ENCODE measurements at regions not wholly inside any gene's neighbourhood (a gene's known extent, or its start where the extent isn't known, plus 50 kb on each side); places are given as distances from the start of the nearest gene placed in this dataset.

GRCh38 chr2:18232731-18233438 is 327.6 kb downstream of the RDH14 start:
- Histone ChIP-seq H3T11ph (ENCODE audit: low read length) (no peak overlapping the region), H3K23me2 (ENCODE audit: insufficient read length, low read depth, low read length, poor library complexity, severe bottlenecking) (no peaks in the 10 kb centered on the region), H2AFZ (ENCODE audit: low read length) (no peak overlapping the region), H4K91ac (ENCODE audit: insufficient read length, low read depth, low read length) (no peak overlapping the region), H3K4ac (ENCODE audit: low read depth, low read length) (no peak overlapping the region), H3K27me3 (ENCODE audit: insufficient read depth, low read length) (no peaks in the 10 kb centered on the region), H3K79me1 (ENCODE audit: insufficient read depth, low read depth, low read length, poor library complexity, severe bottlenecking) (no peaks in the 10 kb centered on the region), H2BK12ac (ENCODE audit: insufficient read length, low read depth, low read length) (no peak overlapping the region), H3K79me2 (ENCODE audit: insufficient read depth, low read length) (no peaks in the 10 kb centered on the region), H3K18ac (ENCODE audit: insufficient read length, low read depth, low read length) (no peak overlapping the region), H3K23ac (ENCODE audit: insufficient read length, low read depth, low read length) (no peak overlapping the region), H3K9ac (ENCODE audit: extremely low read depth, insufficient read length, low read length) (no peak overlapping the region), H3K4me2 (ENCODE audit: insufficient read depth, insufficient read length, low read length) (no peak overlapping the region), H4K5ac (ENCODE audit: insufficient read length, low read depth, low read length) (no peak overlapping the region), H2BK15ac (ENCODE audit: low read depth, low read length) (no peak overlapping the region), H2AK5ac (ENCODE audit: insufficient read length, low read length) (no peak overlapping the region), H3K4me1 (ENCODE audit: insufficient read depth, low read length) (no peaks in the 10 kb centered on the region), H3K56ac (ENCODE audit: insufficient read length, low read depth, low read length) (no peak overlapping the region), H3K27ac (ENCODE audit: insufficient read length, low read depth, low read length) (no peak overlapping the region), H4K20me1 (ENCODE audit: control insufficient read depth, insufficient read depth, insufficient read length) (no peaks in the 10 kb centered on the region), H2BK120ac (ENCODE audit: low read depth, low read length, poor library complexity, severe bottlenecking) (no peak overlapping the region), H2BK20ac (ENCODE audit: low read depth, low read length, poor library complexity, severe bottlenecking) (no peak overlapping the region), H3K14ac (ENCODE audit: insufficient read depth, low read length) (no peak overlapping the region), H3K9me3 (ENCODE audit: control insufficient read depth, low read depth, low read length) (no peaks in the 10 kb centered on the region), H4K8ac (replicated peaks; ENCODE audit: insufficient read length, low read depth, low read length) (no peak overlapping the region), H2BK5ac (ENCODE audit: insufficient read length, low read length) (no peak overlapping the region)
- Mint-ChIP-seq H3K4me1 (peaks cover 0 to 3% of the 10 kb centered on the region in 2 experiments; a peak in 1 of 4 replicates), H3K36me3 (ENCODE audit: insufficient read depth in 1 of 3, low read depth in 3 of 3) (no peaks in the 10 kb centered on the region), H3K27me3 (ENCODE audit: low read depth) (no peaks in the 10 kb centered on the region), H3K9me3 (no peaks in the 10 kb centered on the region; a peak in 1 of 5 replicates), H3K4me3 (no peak overlapping the region), H3K27ac (no peak overlapping the region)
- WGBS (ENCODE audit: extremely low coverage, insufficient read length, low lambda C conversion rate): no CpG with 5 or more reads among the region's 3 CpGs
- no peak for TF ChIP-seq CTCF (conservative IDR thresholded peaks at IDR 0.05)
- DNase-seq: no peak
